ENCODE measurements at regions not wholly inside any gene's neighbourhood (a gene's known extent, or its start where the extent isn't known, plus 50 kb on each side); places are given as distances from the start of the nearest gene placed in this dataset.
"Not testable (repeated sequence)": the region's sequence is repeated elsewhere in the genome, so short reads cannot be mapped to it uniquely, and the experiment has no call there.

GRCh38 chr4:124143632-124144031 is 568.9 kb downstream of the ANKRD50 start:
- no peak for DNase-seq (ENCODE audit: low read depth)

- DNase-seq (ENCODE audit: low read depth): no peak
Observed at GRCh38 chr4:124144238-124144654, 568.3 kb downstream of the ANKRD50 start.

- no peak for DNase-seq (ENCODE audit: low read depth)
Observed at GRCh38 chr4:124146068-124146467, 566.5 kb downstream of the ANKRD50 start.

- DNase-seq (ENCODE audit: low read depth): no peak
Observed at GRCh38 chr4:124151031-124151430, 561.5 kb downstream of the ANKRD50 start.

- DNase-seq (ENCODE audit: low read depth): no peak
Observed at GRCh38 chr4:124152132-124152531, 560.4 kb downstream of the ANKRD50 start.

- no peak for DNase-seq (ENCODE audit: low read depth)
Observed at GRCh38 chr4:124155239-124155638, 557.3 kb downstream of the ANKRD50 start.

- no peak for DNase-seq (ENCODE audit: low read depth)
Observed at GRCh38 chr4:124157396-124158083, 555.0 kb downstream of the ANKRD50 start.

- DNase-seq (ENCODE audit: low read depth): no peak
Observed at GRCh38 chr4:124163401-124163800, 549.1 kb downstream of the ANKRD50 start.

- peak; percentile 12 for DNase-seq (ENCODE audit: low read depth)
Observed at GRCh38 chr4:124167602-124168001, 544.9 kb downstream of the ANKRD50 start.

GRCh38 chr4:124169524-124169923 is 543.0 kb downstream of the ANKRD50 start:
- DNase-seq (ENCODE audit: low read depth): not testable (repeated sequence)

GRCh38 chr4:124173912-124174311 is 538.6 kb downstream of the ANKRD50 start:
- DNase-seq (ENCODE audit: low read depth): no peak

- peak; percentile 73 for DNase-seq (ENCODE audit: low read depth)
Observed at GRCh38 chr4:124177647-124178425, 534.7 kb downstream of the ANKRD50 start.

- peak; percentile 6 for DNase-seq (ENCODE audit: low read depth)
Observed at GRCh38 chr4:124178449-124179021, 534.0 kb downstream of the ANKRD50 start.

- DNase-seq (ENCODE audit: low read depth): no peak
Observed at GRCh38 chr4:124179506-124180186, 532.9 kb downstream of the ANKRD50 start.

GRCh38 chr4:124181039-124181438 is 531.5 kb downstream of the ANKRD50 start:
- DNase-seq (ENCODE audit: low read depth): no peak

GRCh38 chr4:124183231-124183630 is 529.3 kb downstream of the ANKRD50 start:
- no peak for DNase-seq (ENCODE audit: low read depth)

- no peak for DNase-seq (ENCODE audit: low read depth)
Observed at GRCh38 chr4:124183926-124184325, 528.6 kb downstream of the ANKRD50 start.

- DNase-seq (ENCODE audit: low read depth): no peak
Observed at GRCh38 chr4:124184792-124185191, 527.7 kb downstream of the ANKRD50 start.

GRCh38 chr4:124188595-124188994 is 523.9 kb downstream of the ANKRD50 start:
- no peak for DNase-seq (ENCODE audit: low read depth)

- no peak for DNase-seq (ENCODE audit: low read depth)
Observed at GRCh38 chr4:124189545-124189944, 523.0 kb downstream of the ANKRD50 start.

GRCh38 chr4:124191329-124191728 is 521.2 kb downstream of the ANKRD50 start:
- DNase-seq (ENCODE audit: low read depth): no peak

- DNase-seq (ENCODE audit: low read depth): no peak
Observed at GRCh38 chr4:124192544-124192943, 520.0 kb downstream of the ANKRD50 start.
